ENCODE measurements at regions not wholly inside any gene's neighbourhood (a gene's known extent, or its start where the extent isn't known, plus 50 kb on each side); places are given as distances from the start of the nearest gene placed in this dataset.

DNA sequence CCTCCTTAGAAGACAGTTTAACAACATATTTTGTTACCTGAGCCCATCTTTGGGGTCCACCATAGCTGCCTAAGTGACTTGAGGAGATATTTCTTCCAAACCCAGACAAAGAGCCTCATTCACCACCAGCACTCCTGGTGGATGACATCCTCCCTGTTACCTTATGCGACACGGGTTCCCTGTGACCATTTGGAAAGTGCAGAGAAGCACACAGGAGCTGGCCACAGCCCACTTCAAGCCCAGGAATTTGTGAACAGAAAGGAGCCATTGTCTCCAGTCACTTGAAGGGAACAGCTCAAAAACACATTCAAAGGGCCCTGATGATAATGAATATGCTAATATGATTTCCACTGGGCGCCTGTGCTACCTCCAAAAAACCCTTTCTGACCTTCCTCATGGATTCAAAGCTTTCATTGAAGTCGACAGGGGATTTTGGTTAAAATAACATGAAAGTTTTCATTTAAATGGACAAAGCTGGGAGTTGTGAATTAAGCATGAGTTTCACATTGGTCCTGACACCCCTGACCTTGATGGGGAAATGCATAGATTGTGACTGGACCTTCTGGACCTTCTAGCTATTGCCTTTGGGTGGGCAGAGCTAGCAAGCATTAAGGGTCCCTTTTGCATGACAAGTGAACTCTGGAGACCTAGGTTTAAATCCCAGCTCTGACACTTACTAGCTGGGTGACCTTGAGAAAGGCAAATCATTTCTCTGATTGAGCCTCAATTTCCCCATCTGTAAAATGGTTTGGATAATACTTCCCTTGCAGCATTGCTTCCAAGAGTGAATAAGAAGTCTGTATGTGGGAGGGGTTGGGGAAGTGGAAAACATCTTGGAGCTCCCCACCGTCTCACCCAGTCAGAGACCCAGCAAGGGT is 83.3 kb upstream of the SIRPA start:
- WGBS: 52% methylated on average over 5 of the region's 5 CpGs
- TF ChIP-seq POLR2A (IDR thresholded peaks at IDR 0.05): no peak
- no peak for TF ChIP-seq POLR2AphosphoS5 (IDR thresholded peaks at IDR 0.05)
- TF ChIP-seq EP300 (IDR thresholded peaks at IDR 0.05): no peak
- TF ChIP-seq, protein P1, sequence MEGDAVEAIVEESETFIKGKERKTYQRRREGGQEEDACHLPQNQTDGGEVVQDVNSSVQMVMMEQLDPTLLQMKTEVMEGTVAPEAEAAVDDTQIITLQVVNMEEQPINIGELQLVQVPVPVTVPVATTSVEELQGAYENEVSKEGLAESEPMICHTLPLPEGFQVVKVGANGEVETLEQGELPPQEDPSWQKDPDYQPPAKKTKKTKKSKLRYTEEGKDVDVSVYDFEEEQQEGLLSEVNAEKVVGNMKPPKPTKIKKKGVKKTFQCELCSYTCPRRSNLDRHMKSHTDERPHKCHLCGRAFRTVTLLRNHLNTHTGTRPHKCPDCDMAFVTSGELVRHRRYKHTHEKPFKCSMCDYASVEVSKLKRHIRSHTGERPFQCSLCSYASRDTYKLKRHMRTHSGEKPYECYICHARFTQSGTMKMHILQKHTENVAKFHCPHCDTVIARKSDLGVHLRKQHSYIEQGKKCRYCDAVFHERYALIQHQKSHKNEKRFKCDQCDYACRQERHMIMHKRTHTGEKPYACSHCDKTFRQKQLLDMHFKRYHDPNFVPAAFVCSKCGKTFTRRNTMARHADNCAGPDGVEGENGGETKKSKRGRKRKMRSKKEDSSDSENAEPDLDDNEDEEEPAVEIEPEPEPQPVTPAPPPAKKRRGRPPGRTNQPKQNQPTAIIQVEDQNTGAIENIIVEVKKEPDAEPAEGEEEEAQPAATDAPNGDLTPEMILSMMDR (IDR thresholded peaks at IDR 0.05): no peak
- peaks cover 57% of the 10 kb centered on the region for H3K4me1 ChIP-seq
- H3K4me3 ChIP-seq: no peak overlapping the region
- H3K27me3 ChIP-seq: no peaks in the 10 kb centered on the region
- no peaks in the 10 kb centered on the region for H3K9me3 ChIP-seq
- DNase-seq (ENCODE audit: low spot score in 2 of 2): no peak
- peak overlapping the region; percentile 85 for H3K27ac ChIP-seq
- H3K36me3 ChIP-seq: no peaks in the 10 kb centered on the region

- Histone ChIP-seq H3K27me3 (no peaks in the 10 kb centered on the region), H3K4me3 (no peak overlapping the region), H3K27ac (peak overlapping the region; percentile 85), H3K4me1 (peaks cover 49% of the 10 kb centered on the region), H3K36me3 (no peaks in the 10 kb centered on the region), H3K9me3 (no peaks in the 10 kb centered on the region)
- 22% methylated on average over 7 of the region's 7 CpGs for WGBS
- DNase-seq (ENCODE audit: low spot score in 2 of 2): no peak
- TF ChIP-seq POLR2A (IDR thresholded peaks at IDR 0.05) (no peak), POLR2AphosphoS5 (IDR thresholded peaks at IDR 0.05) (no peak), EP300 (IDR thresholded peaks at IDR 0.05) (no peak)
- TF ChIP-seq, protein P1 (IDR thresholded peaks at IDR 0.05): no peak
Observed at GRCh38 chr20:1810926-1811620, 84.1 kb upstream of the SIRPA start.

DNA sequence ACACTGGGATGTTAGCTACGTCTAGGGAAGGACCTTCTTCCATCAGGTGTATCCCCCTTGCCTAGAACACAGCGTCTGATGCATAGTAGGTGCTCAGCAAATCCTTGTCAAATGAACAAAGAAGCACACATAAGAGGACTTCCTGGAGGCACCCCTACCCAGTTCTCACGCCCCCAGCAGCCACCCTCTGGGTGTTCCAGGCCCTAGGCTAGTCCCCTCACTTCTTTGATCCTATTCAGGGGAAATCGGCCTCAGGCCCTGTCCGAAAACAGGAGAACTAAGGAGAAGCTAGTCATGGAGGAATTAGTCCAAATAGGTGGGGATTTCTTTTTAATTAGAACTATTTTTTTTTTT is 84.7 kb upstream of the SIRPA start:
- WGBS: 79% methylated on average over 5 of the region's 5 CpGs
- H3K27me3 ChIP-seq: no peaks in the 10 kb centered on the region
- TF ChIP-seq EP300 (IDR thresholded peaks at IDR 0.05) (no peak), POLR2AphosphoS5 (IDR thresholded peaks at IDR 0.05) (no peak), POLR2A (IDR thresholded peaks at IDR 0.05) (no peak)
- TF ChIP-seq, protein P1 (IDR thresholded peaks at IDR 0.05): no peak
- H3K4me3 ChIP-seq: no peak overlapping the region
- H3K36me3 ChIP-seq: no peaks in the 10 kb centered on the region
- no peaks in the 10 kb centered on the region for H3K9me3 ChIP-seq
- DNase-seq (ENCODE audit: low spot score in 2 of 2): no peak
- H3K4me1 ChIP-seq: peaks cover 45% of the 10 kb centered on the region
- peak overlapping the region; percentile 85 for H3K27ac ChIP-seq

GRCh38 chr20:1809611-1810510 is 85.3 kb upstream of the SIRPA start:
- WGBS: 87% methylated on average over 10 of the region's 10 CpGs
- Histone ChIP-seq H3K4me1 (peaks cover 50% of the 10 kb centered on the region), H3K27me3 (no peaks in the 10 kb centered on the region), H3K27ac (peak overlapping the region; percentile 85), H3K4me3 (no peak overlapping the region), H3K36me3 (no peaks in the 10 kb centered on the region), H3K9me3 (no peaks in the 10 kb centered on the region)
- TF ChIP-seq, protein P1 (IDR thresholded peaks at IDR 0.05): no peak
- TF ChIP-seq POLR2AphosphoS5 (IDR thresholded peaks at IDR 0.05) (no peak), EP300 (IDR thresholded peaks at IDR 0.05) (no peak), POLR2A (IDR thresholded peaks at IDR 0.05) (no peak)
- DNase-seq (ENCODE audit: low spot score in 2 of 2): no peak
